Stimulated activated CD8-positive, alpha-beta memory T cell treated with anti-CD3 and anti-CD28 coated beads, Interleukin-15, amount 100 ng/mL, for 48 hours (primary cell): ENCODE measurements at regions not wholly inside any gene's neighbourhood (a gene's known extent, or its start where the extent isn't known, plus 50 kb on each side); places are given as distances from the start of the nearest gene placed in this dataset.

Experiments used
- DNase-seq, 2 donors: peaks; one replicate each; pipeline ENCODE4 v3.0.0-alpha.2; 2020; ENCODE audit warnings: low read depth in 2 of 2

GRCh38 chr6:138692058-138692977 is 81.3 kb upstream of the CCDC28A start:
- DNase-seq, result peak; percentile 10 to 21

GRCh38 chr6:138692978-138693909 is 80.3 kb upstream of the CCDC28A start:
- peak; percentile 3 to 6 for DNase-seq

- DNase-seq, result no peak
These were observed 78.4 kb upstream of the CCDC28A start for GRCh38 chr6:138695193-138695592.

GRCh38 chr6:138714493-138714892 is 59.1 kb upstream of the CCDC28A start:
- DNase-seq, result no peak

GRCh38 chr6:138716013-138716412 is 57.6 kb upstream of the CCDC28A start:
- no peak for DNase-seq

GRCh38 chr6:138716971-138717665 is 56.5 kb upstream of the CCDC28A start:
- no peak for DNase-seq

- no peak for DNase-seq
These were observed 54.4 kb upstream of the CCDC28A start for GRCh38 chr6:138719011-138719635.

GRCh38 chr6:138719744-138720143 is 53.8 kb upstream of the CCDC28A start:
- DNase-seq, result no peak

- no peak for DNase-seq
These were observed 50.9 kb upstream of the CCDC28A start for GRCh38 chr6:138722425-138723371.
